ENCODE measurements at regions not wholly inside any gene's neighbourhood (a gene's known extent, or its start where the extent isn't known, plus 50 kb on each side); places are given as distances from the start of the nearest gene placed in this dataset.

- H3K79me2 ChIP-seq (replicated peaks; ENCODE audit: insufficient read depth) = no peaks in the 10 kb centered on the region
- no peaks in the 10 kb centered on the region for H3F3A ChIP-seq (replicated peaks; ENCODE audit: low read depth)
- H3K4me1 Mint-ChIP-seq = no peaks in the 10 kb centered on the region
- no peak for ATAC-seq
- H3K4me3 ChIP-seq = no peak overlapping the region
- H2AFZ ChIP-seq = no peak overlapping the region
- no peak for DNase-seq (ENCODE audit: low spot score)
- H3K9me2 ChIP-seq (ENCODE audit: insufficient read depth) = peaks cover under 1% of the 10 kb centered on the region; the same call in 1 of the 2 replicates
- H3K9me3 Mint-ChIP-seq = 0 out of 3 replicates have a peak, but pooled peaks cover 2% of the 10 kb centered on the region
- H4K20me1 ChIP-seq (replicated peaks; ENCODE audit: insufficient read depth) = no peaks in the 10 kb centered on the region
- no peaks in the 10 kb centered on the region for H3K27me3 ChIP-seq (ENCODE audit: insufficient read depth)
- H3K36me3 Mint-ChIP-seq (ENCODE audit: low read depth) = no peaks in the 10 kb centered on the region
- H3K27ac Mint-ChIP-seq = no peak overlapping the region
- TF ChIP-seq, protein P1, sequence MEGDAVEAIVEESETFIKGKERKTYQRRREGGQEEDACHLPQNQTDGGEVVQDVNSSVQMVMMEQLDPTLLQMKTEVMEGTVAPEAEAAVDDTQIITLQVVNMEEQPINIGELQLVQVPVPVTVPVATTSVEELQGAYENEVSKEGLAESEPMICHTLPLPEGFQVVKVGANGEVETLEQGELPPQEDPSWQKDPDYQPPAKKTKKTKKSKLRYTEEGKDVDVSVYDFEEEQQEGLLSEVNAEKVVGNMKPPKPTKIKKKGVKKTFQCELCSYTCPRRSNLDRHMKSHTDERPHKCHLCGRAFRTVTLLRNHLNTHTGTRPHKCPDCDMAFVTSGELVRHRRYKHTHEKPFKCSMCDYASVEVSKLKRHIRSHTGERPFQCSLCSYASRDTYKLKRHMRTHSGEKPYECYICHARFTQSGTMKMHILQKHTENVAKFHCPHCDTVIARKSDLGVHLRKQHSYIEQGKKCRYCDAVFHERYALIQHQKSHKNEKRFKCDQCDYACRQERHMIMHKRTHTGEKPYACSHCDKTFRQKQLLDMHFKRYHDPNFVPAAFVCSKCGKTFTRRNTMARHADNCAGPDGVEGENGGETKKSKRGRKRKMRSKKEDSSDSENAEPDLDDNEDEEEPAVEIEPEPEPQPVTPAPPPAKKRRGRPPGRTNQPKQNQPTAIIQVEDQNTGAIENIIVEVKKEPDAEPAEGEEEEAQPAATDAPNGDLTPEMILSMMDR (conservative IDR thresholded peaks at IDR 0.05; ENCODE audit: low read depth in 2 of 2) = no peak
- TF ChIP-seq, protein P2, sequence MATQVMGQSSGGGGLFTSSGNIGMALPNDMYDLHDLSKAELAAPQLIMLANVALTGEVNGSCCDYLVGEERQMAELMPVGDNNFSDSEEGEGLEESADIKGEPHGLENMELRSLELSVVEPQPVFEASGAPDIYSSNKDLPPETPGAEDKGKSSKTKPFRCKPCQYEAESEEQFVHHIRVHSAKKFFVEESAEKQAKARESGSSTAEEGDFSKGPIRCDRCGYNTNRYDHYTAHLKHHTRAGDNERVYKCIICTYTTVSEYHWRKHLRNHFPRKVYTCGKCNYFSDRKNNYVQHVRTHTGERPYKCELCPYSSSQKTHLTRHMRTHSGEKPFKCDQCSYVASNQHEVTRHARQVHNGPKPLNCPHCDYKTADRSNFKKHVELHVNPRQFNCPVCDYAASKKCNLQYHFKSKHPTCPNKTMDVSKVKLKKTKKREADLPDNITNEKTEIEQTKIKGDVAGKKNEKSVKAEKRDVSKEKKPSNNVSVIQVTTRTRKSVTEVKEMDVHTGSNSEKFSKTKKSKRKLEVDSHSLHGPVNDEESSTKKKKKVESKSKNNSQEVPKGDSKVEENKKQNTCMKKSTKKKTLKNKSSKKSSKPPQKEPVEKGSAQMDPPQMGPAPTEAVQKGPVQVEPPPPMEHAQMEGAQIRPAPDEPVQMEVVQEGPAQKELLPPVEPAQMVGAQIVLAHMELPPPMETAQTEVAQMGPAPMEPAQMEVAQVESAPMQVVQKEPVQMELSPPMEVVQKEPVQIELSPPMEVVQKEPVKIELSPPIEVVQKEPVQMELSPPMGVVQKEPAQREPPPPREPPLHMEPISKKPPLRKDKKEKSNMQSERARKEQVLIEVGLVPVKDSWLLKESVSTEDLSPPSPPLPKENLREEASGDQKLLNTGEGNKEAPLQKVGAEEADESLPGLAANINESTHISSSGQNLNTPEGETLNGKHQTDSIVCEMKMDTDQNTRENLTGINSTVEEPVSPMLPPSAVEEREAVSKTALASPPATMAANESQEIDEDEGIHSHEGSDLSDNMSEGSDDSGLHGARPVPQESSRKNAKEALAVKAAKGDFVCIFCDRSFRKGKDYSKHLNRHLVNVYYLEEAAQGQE (IDR thresholded peaks at IDR 0.05; ENCODE audit: unreplicated experiment) = no peak
- TF ChIP-seq POLR2AphosphoS5 (IDR thresholded peaks at IDR 0.05; ENCODE audit: low read depth) (no peak), JUNB (IDR thresholded peaks at IDR 0.05; ENCODE audit: unreplicated experiment) (no peak), CREB1 (CRISPR knock-in tag; IDR thresholded peaks at IDR 0.05; ENCODE audit: low read depth) (no peak), ZNF331 (CRISPR knock-in tag; IDR thresholded peaks at IDR 0.05; ENCODE audit: low read depth) (no peak)
- H3K4me1 ChIP-seq (ENCODE audit: insufficient read depth) = no peaks in the 10 kb centered on the region; the same call in 1 of the 2 replicates
- H3K27me3 Mint-ChIP-seq (ENCODE audit: insufficient read depth, low read depth, poor library complexity) = no peaks in the 10 kb centered on the region
- H3K27ac ChIP-seq (ENCODE audit: low read depth) = no peak overlapping the region
- no peak overlapping the region for H3K4me3 Mint-ChIP-seq
- H3K4me2 ChIP-seq = no peak overlapping the region
- no peaks in the 10 kb centered on the region for H3K36me3 ChIP-seq (ENCODE audit: insufficient read depth)
These were observed 458.8 kb downstream of the TFAP2B start for GRCh38 chr6:51277474-51277873.

DNA sequence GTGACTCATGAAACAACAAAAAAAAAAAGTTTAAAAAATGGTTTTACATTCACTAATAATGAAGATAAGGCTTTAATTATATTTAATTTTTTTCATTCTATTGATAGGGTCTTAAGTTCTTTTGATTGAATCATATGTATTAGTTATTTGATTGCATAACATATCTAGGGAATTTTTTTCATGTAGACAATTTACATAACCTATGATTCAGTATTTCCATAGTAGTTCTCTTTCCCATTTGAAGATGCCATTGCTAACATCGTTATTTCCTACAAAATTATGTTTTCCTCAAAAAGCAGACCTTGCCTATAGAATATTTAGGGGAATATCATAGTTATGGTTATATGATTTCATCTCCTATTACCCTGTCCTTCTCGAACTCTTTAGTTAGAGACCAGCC is 463.4 kb downstream of the TFAP2B start:
- H3K4me3 ChIP-seq = no peak overlapping the region
- no peaks in the 10 kb centered on the region for H4K20me1 ChIP-seq (replicated peaks; ENCODE audit: insufficient read depth)
- Mint-ChIP-seq H3K4me1 (no peaks in the 10 kb centered on the region), H3K4me3 (no peak overlapping the region), H3K27ac (no peak overlapping the region), H3K27me3 (ENCODE audit: insufficient read depth, low read depth, poor library complexity) (no peaks in the 10 kb centered on the region), H3K9me3 (0 out of 3 replicates have a peak, but pooled peaks cover 2% of the 10 kb centered on the region), H3K36me3 (ENCODE audit: low read depth) (no peaks in the 10 kb centered on the region)
- H3K4me2 ChIP-seq = no peak overlapping the region
- H2AFZ ChIP-seq = no peak overlapping the region
- TF ChIP-seq EZH2phosphoT487 (IDR thresholded peaks at IDR 0.05; ENCODE audit: unreplicated experiment) (no peak), ZNF331 (CRISPR knock-in tag; IDR thresholded peaks at IDR 0.05; ENCODE audit: low read depth) (no peak), NANOG (IDR thresholded peaks at IDR 0.05; ENCODE audit: borderline replicate concordance) (no peak), ZNF114 (CRISPR knock-in tag; IDR thresholded peaks at IDR 0.05) (no peak)
- TF ChIP-seq, protein P3, sequence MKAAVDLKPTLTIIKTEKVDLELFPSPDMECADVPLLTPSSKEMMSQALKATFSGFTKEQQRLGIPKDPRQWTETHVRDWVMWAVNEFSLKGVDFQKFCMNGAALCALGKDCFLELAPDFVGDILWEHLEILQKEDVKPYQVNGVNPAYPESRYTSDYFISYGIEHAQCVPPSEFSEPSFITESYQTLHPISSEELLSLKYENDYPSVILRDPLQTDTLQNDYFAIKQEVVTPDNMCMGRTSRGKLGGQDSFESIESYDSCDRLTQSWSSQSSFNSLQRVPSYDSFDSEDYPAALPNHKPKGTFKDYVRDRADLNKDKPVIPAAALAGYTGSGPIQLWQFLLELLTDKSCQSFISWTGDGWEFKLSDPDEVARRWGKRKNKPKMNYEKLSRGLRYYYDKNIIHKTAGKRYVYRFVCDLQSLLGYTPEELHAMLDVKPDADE (IDR thresholded peaks at IDR 0.05) = no peak
- TF ChIP-seq, protein P1 (conservative IDR thresholded peaks at IDR 0.05; ENCODE audit: low read depth in 2 of 2) = no peak
- DNase-seq (ENCODE audit: low spot score) (no peak), ATAC-seq (no peak)
- H3K27me3 ChIP-seq (ENCODE audit: insufficient read depth) = no peaks in the 10 kb centered on the region
- H3K4me1 ChIP-seq (ENCODE audit: insufficient read depth) = no peaks in the 10 kb centered on the region; the same call in 1 of the 2 replicates
- H3K9me2 ChIP-seq (ENCODE audit: insufficient read depth) = no peaks in the 10 kb centered on the region
- H3F3A ChIP-seq (replicated peaks; ENCODE audit: low read depth) = no peaks in the 10 kb centered on the region
- H3K27ac ChIP-seq (ENCODE audit: low read depth) = no peak overlapping the region
- H3K36me3 ChIP-seq (ENCODE audit: insufficient read depth) = no peaks in the 10 kb centered on the region
- H3K79me2 ChIP-seq (replicated peaks; ENCODE audit: insufficient read depth) = no peaks in the 10 kb centered on the region
